Mucosa of rectum (tissue), 2 donors: ENCODE measurements at regions not wholly inside any gene's neighbourhood (a gene's known extent, or its start where the extent isn't known, plus 50 kb on each side); places are given as distances from the start of the nearest gene placed in this dataset.

Experiments used
- H3K27ac ChIP-seq, 2 donors: one replicate each; pipeline ENCODE4 v1.7.0; 2013; ENCODE audit warnings: inconsistent platforms in 2 of 2, low read depth in 2 of 2, low read length in 2 of 2
- H3K27me3 ChIP-seq, 2 donors: one replicate each; pipeline ENCODE4 v1.7.0; 2013; ENCODE audit warnings: low read length in 2 of 2; ENCODE audit not compliant: control insufficient read depth in 2 of 2, insufficient read depth in 2 of 2
- H3K36me3 ChIP-seq, 2 donors: one replicate each; pipeline ENCODE4 v1.7.0; 2013; ENCODE audit warnings: low read length in 2 of 2; ENCODE audit not compliant: control insufficient read depth in 2 of 2, insufficient read depth in 2 of 2
- H3K4me1 ChIP-seq, 2 donors: one replicate each; pipeline ENCODE4 v1.7.0; 2013; ENCODE audit warnings: low read length in 2 of 2, mild to moderate bottlenecking in 1 of 2; ENCODE audit not compliant: control insufficient read depth in 2 of 2, insufficient read depth in 2 of 2
- H3K4me3 ChIP-seq, 2 donors: one replicate each; pipeline ENCODE4 v1.7.0; 2013; ENCODE audit warnings: low read length in 2 of 2
- H3K9ac ChIP-seq, 2 donors: one replicate each; pipeline ENCODE4 v1.7.0; 2013; ENCODE audit warnings: low read length in 2 of 2, low read depth in 1 of 2, mild to moderate bottlenecking in 1 of 2
- H3K9me3 ChIP-seq, 2 donors: one replicate each; pipeline ENCODE4 v1.7.0; 2013; ENCODE audit warnings: low read length in 2 of 2; ENCODE audit not compliant: control insufficient read depth in 2 of 2
- donor health status: healthy.
- donor health status: Normal muscosa, but diverticular disease.

DNA sequence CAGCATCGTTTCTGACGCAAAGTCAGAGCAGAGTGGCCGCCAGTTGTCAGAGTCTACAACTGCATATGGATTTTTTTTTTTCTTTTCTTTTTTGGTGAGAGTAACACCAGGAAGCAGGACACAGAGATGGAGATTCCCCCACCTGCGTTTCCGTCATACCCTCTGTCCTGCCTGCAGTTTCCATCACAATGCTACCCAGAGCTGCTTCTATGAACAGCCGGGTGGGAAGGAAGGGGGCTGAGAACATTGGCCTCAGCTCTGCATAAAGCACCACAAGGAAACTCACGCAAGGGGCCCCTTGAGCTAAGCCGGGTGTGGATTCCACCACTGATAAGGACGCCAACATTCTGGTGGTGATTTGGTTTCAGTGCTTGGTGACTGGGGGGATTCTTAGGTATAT is 183.5 kb upstream of the AFDN start:
- Histone ChIP-seq H3K27me3 (no peaks in the 10 kb centered on the region), H3K27ac (no peak overlapping the region), H3K4me3 (no peak overlapping the region), H3K4me1 (no peaks in the 10 kb centered on the region), H3K9me3 (no peaks in the 10 kb centered on the region), H3K9ac (no peak overlapping the region), H3K36me3 (no peaks in the 10 kb centered on the region)

DNA sequence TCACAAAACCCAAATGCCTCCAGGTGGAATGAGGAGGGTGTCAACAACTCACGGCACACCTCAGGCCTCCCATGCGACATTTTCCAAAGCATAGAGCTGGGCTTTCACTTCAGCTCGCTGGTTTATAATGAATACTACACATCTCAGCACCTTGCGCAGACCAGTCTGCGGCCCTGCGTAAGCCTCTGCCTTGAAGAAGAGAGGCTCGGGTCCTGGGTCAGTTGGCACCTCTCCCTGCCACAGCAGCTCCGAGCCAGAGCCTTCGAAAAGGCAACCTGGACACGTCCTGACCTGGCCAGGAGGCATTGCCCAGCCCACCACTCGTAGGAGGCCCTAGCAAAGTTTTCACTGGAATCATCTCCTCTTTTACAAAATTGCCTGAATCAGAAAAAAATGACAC is 183.0 kb upstream of the AFDN start:
- Histone ChIP-seq H3K4me3 (no peak overlapping the region), H3K27ac (no peak overlapping the region), H3K9ac (no peak overlapping the region), H3K9me3 (no peaks in the 10 kb centered on the region), H3K36me3 (no peaks in the 10 kb centered on the region), H3K27me3 (no peaks in the 10 kb centered on the region), H3K4me1 (no peaks in the 10 kb centered on the region)

DNA sequence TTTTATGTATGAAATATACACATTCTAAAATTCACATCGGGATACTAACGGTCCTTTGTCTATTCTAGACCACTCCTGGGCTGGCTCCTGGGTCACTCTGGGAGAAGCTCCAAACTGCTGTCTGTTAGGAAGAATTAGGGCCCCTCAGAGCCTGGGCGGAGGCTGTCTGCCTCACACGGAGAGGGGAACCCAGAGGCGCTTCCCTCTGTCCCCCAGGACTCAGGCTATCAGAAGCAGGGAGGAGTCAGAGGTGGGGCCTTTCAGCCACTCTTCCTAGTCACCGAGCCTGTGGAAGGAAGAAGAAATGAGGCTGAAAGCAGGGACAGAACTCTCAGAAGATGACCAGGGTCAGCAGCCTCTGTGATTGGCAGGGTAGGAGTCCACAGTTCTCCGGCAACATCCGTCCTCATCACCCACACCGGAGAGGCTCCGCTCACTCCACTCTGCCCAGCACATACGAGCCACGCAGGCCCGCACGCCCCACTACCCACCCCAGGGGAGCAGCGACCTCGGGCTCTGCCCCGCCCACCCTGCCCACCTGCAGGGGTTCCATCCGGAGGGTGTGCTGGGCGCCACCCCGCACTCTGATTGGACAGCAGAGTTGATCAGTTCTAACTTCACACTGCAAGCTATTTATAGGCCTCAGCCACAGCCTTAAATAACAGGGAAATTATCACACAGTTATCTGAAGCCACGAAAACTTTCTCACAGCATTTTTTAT is 182.1 kb upstream of the AFDN start:
- H3K36me3 ChIP-seq: no peaks in the 10 kb centered on the region
- H3K27ac ChIP-seq: no peak overlapping the region
- no peaks in the 10 kb centered on the region for H3K9me3 ChIP-seq

DNA sequence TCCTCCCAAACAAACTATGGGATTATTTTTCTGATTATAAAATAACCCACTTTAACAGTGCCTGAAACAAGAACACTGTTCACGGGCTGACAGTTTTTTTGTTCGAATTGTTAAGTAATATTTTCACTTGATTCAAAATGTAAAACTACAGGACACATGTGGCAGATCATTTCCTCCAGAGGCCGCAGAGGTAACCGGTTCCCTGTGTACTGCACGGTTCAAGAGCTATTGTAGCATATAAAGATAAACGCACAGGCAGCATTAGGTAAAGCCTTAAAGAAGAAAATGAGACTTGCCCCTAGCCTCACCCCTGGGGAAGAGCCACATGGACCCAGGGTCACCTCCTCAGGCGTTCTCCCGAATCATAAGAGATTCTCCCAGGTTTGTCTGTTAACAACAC is 181.3 kb upstream of the AFDN start:
- Histone ChIP-seq H3K9ac (no peak overlapping the region), H3K4me3 (no peak overlapping the region), H3K4me1 (no peaks in the 10 kb centered on the region), H3K9me3 (no peaks in the 10 kb centered on the region), H3K36me3 (no peaks in the 10 kb centered on the region), H3K27me3 (no peaks in the 10 kb centered on the region), H3K27ac (no peak overlapping the region)

More for the DNA sequence above, 182.1 kb upstream of the AFDN start:
- Histone ChIP-seq H3K4me3 (no peak overlapping the region), H3K9ac (no peak overlapping the region), H3K4me1 (no peaks in the 10 kb centered on the region), H3K27me3 (no peaks in the 10 kb centered on the region)

DNA sequence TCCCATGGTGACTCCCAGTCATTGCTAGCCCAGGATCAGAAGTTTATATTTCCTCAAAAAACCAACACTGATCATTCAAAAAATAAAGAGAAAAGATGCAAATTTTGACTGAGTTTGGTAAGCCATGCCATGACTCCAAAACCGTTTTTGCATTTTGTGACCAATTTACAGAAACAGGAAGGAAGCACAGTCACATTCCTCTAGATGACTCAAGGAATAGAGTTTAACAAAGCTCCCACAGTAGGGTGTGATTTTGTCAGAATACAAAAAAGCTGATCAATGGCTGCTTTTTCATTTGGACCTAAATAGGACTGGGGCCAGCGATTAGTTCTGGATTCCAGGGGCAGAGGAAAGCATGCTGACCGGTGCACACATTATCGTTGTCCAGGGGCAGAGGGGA is 179.4 kb upstream of the AFDN start:
- H3K4me3 ChIP-seq: no peak overlapping the region
- no peak overlapping the region for H3K9ac ChIP-seq
- no peaks in the 10 kb centered on the region for H3K9me3 ChIP-seq
- H3K4me1 ChIP-seq: no peaks in the 10 kb centered on the region
- H3K36me3 ChIP-seq: no peaks in the 10 kb centered on the region
- H3K27me3 ChIP-seq: no peaks in the 10 kb centered on the region
- no peak overlapping the region for H3K27ac ChIP-seq

DNA sequence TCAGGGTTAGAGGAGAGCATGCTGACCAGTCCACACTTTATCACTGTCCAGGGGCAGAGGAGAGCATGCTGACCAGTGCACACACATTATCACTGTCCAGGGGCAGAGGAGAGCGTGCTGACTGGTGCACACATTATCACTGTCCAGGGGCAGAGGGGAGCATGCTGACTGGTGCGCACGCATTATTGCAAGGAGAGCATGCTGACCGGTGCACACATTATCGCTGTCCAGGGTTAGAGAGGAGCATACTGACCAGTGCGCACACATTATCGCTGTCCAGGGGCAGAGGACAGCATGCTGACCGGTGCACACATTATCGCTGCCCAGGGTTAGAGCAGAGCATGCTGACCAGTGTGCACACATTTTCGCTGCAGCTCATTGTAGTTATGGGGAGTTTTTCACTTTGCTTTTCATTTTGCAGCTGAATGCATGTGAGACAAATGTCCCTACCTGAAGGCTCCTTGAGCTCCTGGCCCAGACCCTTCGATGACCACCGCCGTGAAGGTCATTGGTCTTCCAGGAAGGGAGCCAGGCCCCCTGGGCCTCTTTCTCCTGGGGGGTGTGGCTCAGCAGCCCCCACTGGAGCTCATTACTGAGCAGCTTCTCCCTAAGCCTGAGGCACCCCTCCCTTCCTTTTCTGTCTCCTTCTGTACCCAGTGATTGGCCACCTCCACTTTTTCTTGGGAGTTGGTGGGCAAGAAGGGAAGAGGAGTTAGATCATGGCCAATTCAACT is 178.8 kb upstream of the AFDN start:
- Histone ChIP-seq H3K9me3 (no peaks in the 10 kb centered on the region), H3K4me1 (no peaks in the 10 kb centered on the region), H3K36me3 (no peaks in the 10 kb centered on the region), H3K27ac (no peak overlapping the region), H3K9ac (no peak overlapping the region), H3K27me3 (no peaks in the 10 kb centered on the region), H3K4me3 (no peak overlapping the region)

DNA sequence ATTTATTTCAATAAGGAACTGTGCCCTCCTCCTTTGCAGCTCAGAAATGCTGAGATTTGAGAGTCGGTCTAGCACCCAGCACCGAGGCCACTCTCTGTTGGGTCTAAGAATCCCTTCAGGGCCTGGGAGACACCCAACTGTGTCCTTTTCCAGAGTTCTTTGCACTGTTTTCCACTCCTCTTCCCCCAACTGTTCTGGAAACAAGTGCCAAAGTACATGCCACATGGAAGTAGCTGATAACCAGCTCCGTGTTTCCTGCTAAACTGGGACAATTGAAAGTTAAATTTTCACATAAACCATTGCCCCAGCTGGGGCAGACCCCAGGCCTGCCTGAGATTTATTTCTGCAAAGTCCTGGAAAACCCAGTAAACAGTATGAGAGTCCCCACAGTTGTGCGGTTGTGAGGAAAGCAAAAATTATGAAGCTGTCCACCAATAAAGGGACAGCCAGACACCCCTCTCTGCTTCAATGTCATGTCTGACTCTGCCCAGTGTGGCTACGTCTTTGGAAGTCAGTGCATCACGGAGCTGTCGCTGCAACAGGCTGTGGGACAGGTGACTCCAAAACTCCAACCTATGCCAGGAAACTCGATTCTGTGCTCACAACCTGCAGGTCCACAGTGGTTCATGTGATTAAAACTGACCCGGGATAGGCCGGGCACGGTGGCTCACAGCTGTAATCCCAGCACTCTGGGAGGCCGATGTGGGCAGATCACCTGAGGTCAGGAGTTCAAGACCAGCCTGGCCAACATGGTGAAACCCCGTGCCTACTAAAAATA is 178.0 kb upstream of the AFDN start:
- Histone ChIP-seq H3K27me3 (no peaks in the 10 kb centered on the region), H3K9ac (no peak overlapping the region), H3K27ac (no peak overlapping the region), H3K4me3 (no peak overlapping the region), H3K9me3 (no peaks in the 10 kb centered on the region), H3K36me3 (no peaks in the 10 kb centered on the region), H3K4me1 (no peaks in the 10 kb centered on the region)

DNA sequence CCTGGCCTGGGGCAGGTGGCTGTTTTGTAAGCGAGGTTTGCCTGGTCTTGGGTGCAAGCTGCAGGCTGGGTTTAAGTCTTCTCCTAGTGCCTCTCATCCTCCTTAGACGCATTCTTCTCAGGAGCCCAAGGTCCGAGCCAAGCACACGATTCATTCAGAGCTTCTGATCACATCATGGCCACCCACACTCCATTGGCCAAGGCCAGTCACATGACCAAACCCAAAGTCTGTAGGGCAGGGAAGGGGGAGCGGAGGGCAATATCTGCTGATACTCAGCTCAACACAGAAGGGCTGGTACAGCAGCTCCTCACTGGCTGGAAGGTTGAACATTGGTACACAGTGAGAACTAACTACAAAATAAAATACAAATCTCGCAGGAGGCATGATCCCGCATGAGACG is 177.2 kb upstream of the AFDN start:
- no peak overlapping the region for H3K9ac ChIP-seq
- H3K4me3 ChIP-seq: no peak overlapping the region
- no peaks in the 10 kb centered on the region for H3K36me3 ChIP-seq
- no peaks in the 10 kb centered on the region for H3K27me3 ChIP-seq
- H3K9me3 ChIP-seq: no peaks in the 10 kb centered on the region
- no peaks in the 10 kb centered on the region for H3K4me1 ChIP-seq
- H3K27ac ChIP-seq: no peak overlapping the region

DNA sequence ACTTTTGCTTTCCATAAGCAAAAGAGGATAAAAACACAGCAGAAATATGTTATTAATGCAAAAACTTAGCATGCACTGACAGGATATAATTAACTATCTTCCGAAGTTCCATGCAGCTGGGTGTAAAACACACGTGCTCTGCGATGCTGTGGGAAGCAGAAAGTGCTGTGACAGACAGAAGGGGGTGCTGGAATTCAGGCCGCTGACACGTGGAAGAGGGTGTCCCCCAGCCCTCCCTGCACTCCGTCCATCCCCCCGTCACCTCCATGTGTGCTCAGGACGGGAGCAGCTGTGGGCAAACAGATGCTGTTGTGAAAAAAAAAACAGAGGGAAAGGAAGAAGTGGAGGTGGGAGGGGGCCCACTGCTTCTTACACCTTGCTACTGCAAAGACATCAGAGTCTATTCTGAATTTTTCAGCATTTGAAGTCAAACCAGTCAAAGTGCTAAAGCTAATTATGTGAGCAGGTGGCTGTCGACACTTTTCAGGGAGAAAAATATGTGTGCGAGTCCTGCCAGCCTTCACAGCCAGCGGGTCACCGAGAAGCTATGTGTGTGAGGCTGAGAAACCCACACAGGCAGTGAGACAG is 175.9 kb upstream of the AFDN start:
- Histone ChIP-seq H3K9ac (no peak overlapping the region), H3K4me1 (no peaks in the 10 kb centered on the region), H3K27ac (no peak overlapping the region), H3K27me3 (no peaks in the 10 kb centered on the region), H3K36me3 (no peaks in the 10 kb centered on the region), H3K9me3 (no peaks in the 10 kb centered on the region), H3K4me3 (no peak overlapping the region)
